H4 (cell line): ENCODE measurements at regions not wholly inside any gene's neighbourhood (a gene's known extent, or its start where the extent isn't known, plus 50 kb on each side); places are given as distances from the start of the nearest gene placed in this dataset.

Source experiments
- DNase-seq: peaks from one replicate; pipeline ENCODE4 v3.0.0-alpha.2; 2015; ENCODE audit warnings: low spot score

GRCh38 chr2:173419506-173419905 is 64.8 kb downstream of the CDCA7 start:
- no peak for DNase-seq

- DNase-seq = no peak
These were observed 70.2 kb downstream of the CDCA7 start for GRCh38 chr2:173424886-173425285.

GRCh38 chr2:173427887-173428668 is 73.4 kb downstream of the CDCA7 start:
- DNase-seq = peak; percentile 57

GRCh38 chr2:173431191-173431590 is 76.5 kb downstream of the CDCA7 start:
- no peak for DNase-seq

GRCh38 chr2:173432049-173432754 is 77.5 kb downstream of the CDCA7 start:
- DNase-seq = peak; percentile 66

GRCh38 chr2:173434762-173435569 is 80.3 kb downstream of the CDCA7 start:
- no peak for DNase-seq

- no peak for DNase-seq
These were observed 80.9 kb downstream of the CDCA7 start for GRCh38 chr2:173435574-173435973.

- no peak for DNase-seq
These were observed 81.4 kb downstream of the CDCA7 start for GRCh38 chr2:173436088-173436487.

- no peak for DNase-seq
These were observed 86.5 kb downstream of the CDCA7 start for GRCh38 chr2:173441222-173441621.

GRCh38 chr2:173442542-173442941 is 87.9 kb downstream of the CDCA7 start:
- no peak for DNase-seq

- DNase-seq = no peak
These were observed 92.0 kb downstream of the CDCA7 start for GRCh38 chr2:173446722-173447121.

- peak; percentile 88 for DNase-seq
These were observed 94.3 kb downstream of the CDCA7 start for GRCh38 chr2:173448938-173449471.

GRCh38 chr2:173451118-173451517 is 96.4 kb downstream of the CDCA7 start:
- DNase-seq = no peak

- DNase-seq = no peak
These were observed 97.3 kb downstream of the CDCA7 start for GRCh38 chr2:173451941-173452340.

GRCh38 chr2:173452416-173452815 is 97.7 kb downstream of the CDCA7 start:
- DNase-seq = no peak

- DNase-seq = no peak
These were observed 102.3 kb downstream of the CDCA7 start for GRCh38 chr2:173456960-173457359.

- no peak for DNase-seq
These were observed 102.7 kb downstream of the CDCA7 start for GRCh38 chr2:173457366-173457765.

- DNase-seq = no peak
These were observed 104.5 kb downstream of the CDCA7 start for GRCh38 chr2:173458991-173459780.

GRCh38 chr2:173462892-173463840 is 108.5 kb downstream of the CDCA7 start:
- no peak for DNase-seq

- DNase-seq = no peak
These were observed 109.2 kb downstream of the CDCA7 start for GRCh38 chr2:173463846-173464245.
